GM19043 (cell line): ENCODE measurements at regions not wholly inside any gene's neighbourhood (a gene's known extent, or its start where the extent isn't known, plus 50 kb on each side); places are given as distances from the start of the nearest gene placed in this dataset.

Experiments
- ATAC-seq: cut with Tn5 transposase; IDR thresholded peaks from one replicate; pipeline ENCODE4 v1.9.1; 2021; ENCODE audit warnings: low read depth; ENCODE audit not compliant: unreplicated experiment

DNA sequence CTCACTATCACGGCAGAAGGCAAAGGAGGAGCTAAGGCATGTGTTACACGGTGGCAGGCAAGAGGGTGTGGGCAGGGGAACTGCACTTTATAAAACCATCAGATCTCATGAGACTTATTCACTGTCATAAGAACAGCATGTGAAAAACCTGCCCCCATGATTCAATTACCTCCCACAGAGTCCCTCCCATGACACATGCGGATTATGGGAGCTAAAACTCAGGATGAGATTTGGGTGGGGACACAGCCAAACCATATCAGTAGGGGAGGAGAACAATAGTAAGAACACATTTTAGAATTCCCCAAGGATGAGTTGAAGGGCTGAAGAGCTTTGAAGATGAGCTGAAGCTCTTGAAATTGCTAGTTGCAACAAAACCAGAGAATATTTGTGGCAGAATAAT, 287.9 kb downstream of the SMARCA2 start:
- ATAC-seq, result no peak

- no peak for ATAC-seq
Observed at GRCh38 chr9:2307480-2307879, 292.3 kb downstream of the SMARCA2 start.

DNA sequence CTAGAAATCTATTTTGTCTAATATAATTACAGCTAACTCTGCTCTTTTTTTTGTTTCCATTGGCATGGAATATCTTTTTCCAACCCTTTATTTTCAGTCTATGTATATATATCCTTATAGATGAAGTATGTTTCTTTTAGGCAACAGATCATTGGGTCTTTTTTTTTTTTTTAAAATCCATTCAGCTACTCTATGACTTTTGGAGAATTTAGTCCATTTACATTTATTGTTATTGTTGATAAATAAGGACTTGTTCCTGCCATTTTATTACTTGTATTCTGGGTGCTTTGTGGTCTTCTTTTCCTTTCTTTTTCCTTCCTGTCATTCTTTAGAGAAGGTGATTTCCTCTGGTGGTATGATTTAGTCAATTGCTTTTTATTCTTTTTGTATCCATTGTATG, 296.8 kb downstream of the SMARCA2 start:
- ATAC-seq, result no peak

DNA sequence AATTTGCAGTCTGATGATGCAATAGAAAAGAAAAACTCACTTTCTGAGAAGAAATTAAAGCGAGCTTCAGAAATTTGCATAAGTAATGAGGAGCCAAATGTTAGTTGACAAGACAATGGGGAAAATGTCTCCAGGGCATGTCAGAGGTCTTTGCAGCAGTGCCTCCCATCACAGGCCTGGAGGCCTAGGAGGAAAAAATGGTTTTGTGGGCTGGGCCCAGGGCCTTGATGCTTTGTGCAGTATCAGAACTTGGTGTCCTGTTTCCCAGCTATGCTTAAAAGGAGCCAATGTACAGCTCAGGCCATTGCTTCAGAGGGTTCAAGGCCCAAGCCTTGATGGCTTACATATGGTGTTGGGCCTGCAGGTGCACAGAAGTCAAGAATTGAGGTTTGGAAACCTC, 298.4 kb downstream of the SMARCA2 start:
- no peak for ATAC-seq

DNA sequence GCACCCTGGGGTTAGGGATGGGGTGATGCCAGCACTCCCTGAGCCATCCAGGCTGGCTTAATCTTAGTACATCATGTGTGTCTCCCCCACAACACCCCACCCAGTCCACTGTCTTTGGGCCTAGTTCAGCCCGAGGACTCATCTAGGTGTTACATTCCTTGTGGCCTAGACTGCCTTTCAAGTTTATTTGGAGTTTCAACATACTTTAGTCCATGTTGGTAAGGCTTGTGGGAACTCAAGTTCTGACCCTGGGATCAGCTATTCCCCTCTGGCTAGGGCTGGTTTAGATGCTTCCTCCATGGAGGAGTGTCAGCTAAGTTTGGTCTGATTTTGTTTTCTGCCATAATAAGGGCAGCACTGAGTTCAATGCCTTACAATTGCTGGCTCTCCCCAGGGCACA, 302.4 kb downstream of the SMARCA2 start:
- no peak for ATAC-seq

GRCh38 chr9:2319421-2319820, 302.2 kb upstream of the VLDLR start:
- ATAC-seq, result no peak

- ATAC-seq, result no peak
Observed at GRCh38 chr9:2320114-2320513, 301.5 kb upstream of the VLDLR start.

DNA sequence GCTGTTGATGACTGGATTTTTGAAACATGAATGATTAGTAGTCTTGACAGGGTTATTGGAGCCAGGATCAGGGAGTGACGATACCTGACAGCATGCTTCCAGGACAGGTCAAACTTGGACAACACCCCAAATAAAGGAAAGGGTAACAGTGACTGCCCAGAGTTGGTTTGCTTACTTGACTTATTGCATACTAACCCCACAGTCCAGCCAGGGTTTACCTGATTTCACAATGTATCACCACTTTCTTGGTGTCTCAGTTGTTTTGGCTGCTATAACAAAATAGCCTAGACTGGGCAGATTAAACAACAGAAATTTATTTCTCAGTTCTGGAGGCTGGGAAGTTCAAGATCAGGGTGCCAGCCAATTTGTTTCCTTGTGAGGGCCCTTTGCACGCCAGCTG, 301.0 kb upstream of the VLDLR start:
- ATAC-seq, result no peak

GRCh38 chr9:2321523-2322148, 300.0 kb upstream of the VLDLR start:
- ATAC-seq, result no peak

- ATAC-seq, result no peak
Observed at GRCh38 chr9:2324742-2325141, 296.8 kb upstream of the VLDLR start.

GRCh38 chr9:2332663-2333062, 288.9 kb upstream of the VLDLR start:
- ATAC-seq, result no peak

DNA sequence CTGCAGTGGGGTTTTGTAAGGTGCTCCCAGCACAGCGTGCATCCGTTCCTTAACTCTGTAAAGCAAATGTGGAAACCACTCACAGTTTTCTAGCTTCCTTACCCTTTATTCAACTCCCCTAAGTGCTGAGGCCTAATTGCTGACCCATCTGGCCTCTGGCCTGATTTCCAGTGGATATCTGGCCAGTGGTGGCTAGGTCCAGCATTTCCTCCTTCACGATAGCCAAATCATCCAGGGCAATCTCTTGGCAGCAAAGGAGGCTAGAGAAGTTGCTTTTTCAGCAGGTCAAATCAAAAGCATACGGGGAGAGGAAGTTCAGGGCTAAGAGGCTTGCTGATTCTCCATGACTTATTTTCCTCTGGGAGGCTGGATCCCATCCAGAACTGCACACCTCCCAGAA, 286.3 kb upstream of the VLDLR start:
- no peak for ATAC-seq

DNA sequence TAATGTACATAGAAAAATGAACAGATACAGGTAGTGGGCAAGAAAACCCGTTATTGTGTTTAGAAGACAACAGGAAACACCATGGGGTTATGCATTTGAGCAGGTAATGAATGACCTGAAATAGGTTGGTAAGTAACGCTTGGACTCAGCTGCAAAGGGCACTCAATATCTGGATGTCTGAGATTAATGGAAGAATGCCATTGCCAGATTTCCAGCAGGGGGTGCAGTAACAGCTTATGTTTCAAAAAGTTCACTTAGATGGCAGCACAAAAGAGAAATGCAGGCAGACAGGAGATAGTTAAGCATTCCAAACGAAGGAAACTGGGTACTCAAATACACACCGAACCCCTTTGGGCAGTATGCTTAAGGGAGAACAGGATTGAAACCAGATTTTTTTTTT, 285.5 kb upstream of the VLDLR start:
- ATAC-seq, result no peak

GRCh38 chr9:2337131-2337530, 284.5 kb upstream of the VLDLR start:
- ATAC-seq, result no peak

- no peak for ATAC-seq
Observed at GRCh38 chr9:2337627-2338026, 284.0 kb upstream of the VLDLR start.

GRCh38 chr9:2338777-2339365, 282.7 kb upstream of the VLDLR start:
- no peak for ATAC-seq

- ATAC-seq, result no peak
Observed at GRCh38 chr9:2339416-2339815, 282.2 kb upstream of the VLDLR start.

DNA sequence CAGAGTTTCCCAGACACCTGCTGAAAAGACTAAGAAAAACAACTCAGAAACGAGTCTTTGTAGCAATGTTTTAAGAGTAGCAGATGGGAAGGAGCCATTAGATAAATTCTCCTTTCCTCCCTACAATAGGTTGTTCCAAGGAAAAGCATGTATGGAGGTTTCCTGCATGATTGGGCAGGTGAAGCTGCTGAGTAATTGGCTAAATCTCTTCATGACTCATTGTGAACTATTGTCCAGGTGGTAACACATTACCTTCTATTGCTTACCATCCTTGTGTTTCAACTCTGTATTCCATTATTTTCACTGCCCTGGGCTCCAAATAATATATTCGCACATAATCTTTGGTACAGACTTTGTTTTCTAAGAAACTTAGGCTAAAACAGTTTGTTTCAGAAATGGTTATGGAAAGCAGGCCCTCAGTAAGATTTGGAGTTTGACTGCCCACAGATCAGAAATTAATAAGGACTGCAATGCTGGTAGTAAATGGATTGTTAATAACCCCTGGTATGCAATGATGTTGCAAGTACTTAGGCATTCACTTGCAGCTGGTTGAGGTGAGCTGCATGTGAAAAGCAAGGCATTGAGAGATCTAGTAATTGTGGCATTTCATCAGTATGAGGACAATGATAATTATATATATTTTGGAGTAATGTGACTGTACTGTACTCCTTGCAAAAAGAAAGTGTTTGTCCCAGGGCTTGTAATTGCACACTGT, 281.4 kb upstream of the VLDLR start:
- no peak for ATAC-seq

- no peak for ATAC-seq
Observed at GRCh38 chr9:2341126-2341525, 280.5 kb upstream of the VLDLR start.

GRCh38 chr9:2341956-2342355, 279.6 kb upstream of the VLDLR start:
- no peak for ATAC-seq

- ATAC-seq, result no peak
Observed at GRCh38 chr9:2343756-2344155, 277.8 kb upstream of the VLDLR start.

DNA sequence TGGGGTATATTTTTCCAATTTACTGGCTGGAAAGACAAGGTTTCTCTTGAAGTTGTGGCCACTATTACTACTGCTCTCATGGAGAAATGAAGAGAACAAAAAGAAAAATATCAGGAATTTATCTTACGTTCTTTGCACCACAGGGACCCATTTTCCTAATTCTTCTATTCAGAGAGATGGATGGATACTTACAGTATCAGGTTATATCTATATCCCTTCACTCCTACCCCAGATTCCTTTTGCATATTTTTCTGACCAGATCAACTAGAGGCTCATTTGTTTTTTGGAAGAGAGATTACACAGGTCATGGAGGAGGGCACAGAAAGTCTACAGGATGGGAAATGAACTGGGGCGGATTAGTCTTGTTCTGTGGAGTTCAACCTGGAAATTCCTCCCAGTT, 277.2 kb upstream of the VLDLR start:
- ATAC-seq, result no peak
